ENCODE measurements at regions not wholly inside any gene's neighbourhood (a gene's known extent, or its start where the extent isn't known, plus 50 kb on each side); places are given as distances from the start of the nearest gene placed in this dataset.

DNA sequence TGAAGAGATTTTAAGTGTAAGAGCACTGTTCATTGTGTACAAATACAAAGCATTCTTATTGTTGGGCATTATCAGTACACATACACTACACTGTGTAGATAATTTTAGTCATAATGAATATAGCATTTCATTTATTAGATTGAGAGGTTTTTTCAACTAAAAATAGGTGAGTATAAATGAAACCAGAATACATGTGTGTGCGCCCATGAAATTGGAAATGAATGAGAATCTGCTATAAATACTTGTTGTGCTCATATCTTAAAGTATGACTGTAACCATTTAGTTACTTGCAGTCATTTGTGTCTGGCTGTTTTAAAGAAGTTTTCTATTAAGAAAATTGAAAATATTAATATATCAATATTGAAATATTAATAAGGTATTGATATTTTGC lies 189.0 kb upstream of the MEF2C start:
- no peak overlapping the region for H3K27ac Mint-ChIP-seq

DNA sequence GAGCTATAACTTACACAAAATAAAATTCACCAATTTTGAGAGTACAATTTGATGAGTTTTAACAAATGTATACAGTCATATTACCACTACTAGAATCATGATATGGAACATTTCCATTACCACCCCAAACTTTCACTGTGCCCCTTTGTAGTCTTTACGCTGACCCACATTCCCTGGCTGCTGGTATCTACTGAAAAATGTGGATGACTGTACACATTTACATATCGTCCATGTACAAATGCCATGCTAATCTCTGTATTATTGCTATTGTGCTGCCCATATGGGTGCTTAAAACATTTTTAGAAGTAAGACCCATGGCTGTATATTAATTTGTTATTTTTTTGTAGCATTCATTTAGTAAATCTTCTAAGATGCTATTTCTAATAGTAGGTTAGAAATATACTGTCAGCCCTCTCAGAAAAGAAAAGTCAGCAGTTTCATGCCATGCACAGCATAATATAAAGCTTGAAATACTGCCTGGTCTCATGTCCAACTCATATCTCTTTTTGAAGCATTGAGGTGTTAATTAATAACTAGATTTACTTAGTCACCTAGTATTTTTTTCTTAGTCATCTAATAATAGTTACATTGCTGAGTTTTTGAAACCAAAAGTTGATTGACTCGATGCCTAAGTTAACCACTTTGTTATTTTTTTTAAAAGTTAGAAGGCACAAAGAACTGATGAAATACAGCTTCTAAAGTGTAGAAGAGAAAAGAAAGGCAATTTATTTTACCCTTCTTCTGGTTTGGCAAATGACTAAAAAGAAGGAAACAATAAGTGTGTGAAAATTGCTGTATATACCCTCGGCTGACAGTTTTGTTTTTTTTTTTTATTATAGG lies 188.3 kb upstream of the MEF2C start:
- H3K4me3 Mint-ChIP-seq (ENCODE audit: low read depth): no peak overlapping the region
- DNase-seq (ENCODE audit: low spot score, unreplicated experiment): no peak
- H3K4me1 Mint-ChIP-seq (ENCODE audit: low read depth): peaks cover 2% of the 10 kb centered on the region
- peaks cover 5% of the 10 kb centered on the region for H3K27me3 Mint-ChIP-seq
- no peak overlapping the region for H3K27ac Mint-ChIP-seq
- H3K9me3 Mint-ChIP-seq (ENCODE audit: low read depth): no peaks in the 10 kb centered on the region
- TF ChIP-seq, protein P1, sequence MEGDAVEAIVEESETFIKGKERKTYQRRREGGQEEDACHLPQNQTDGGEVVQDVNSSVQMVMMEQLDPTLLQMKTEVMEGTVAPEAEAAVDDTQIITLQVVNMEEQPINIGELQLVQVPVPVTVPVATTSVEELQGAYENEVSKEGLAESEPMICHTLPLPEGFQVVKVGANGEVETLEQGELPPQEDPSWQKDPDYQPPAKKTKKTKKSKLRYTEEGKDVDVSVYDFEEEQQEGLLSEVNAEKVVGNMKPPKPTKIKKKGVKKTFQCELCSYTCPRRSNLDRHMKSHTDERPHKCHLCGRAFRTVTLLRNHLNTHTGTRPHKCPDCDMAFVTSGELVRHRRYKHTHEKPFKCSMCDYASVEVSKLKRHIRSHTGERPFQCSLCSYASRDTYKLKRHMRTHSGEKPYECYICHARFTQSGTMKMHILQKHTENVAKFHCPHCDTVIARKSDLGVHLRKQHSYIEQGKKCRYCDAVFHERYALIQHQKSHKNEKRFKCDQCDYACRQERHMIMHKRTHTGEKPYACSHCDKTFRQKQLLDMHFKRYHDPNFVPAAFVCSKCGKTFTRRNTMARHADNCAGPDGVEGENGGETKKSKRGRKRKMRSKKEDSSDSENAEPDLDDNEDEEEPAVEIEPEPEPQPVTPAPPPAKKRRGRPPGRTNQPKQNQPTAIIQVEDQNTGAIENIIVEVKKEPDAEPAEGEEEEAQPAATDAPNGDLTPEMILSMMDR (IDR thresholded peaks at IDR 0.05; ENCODE audit: unreplicated experiment): no peak
- H3K36me3 Mint-ChIP-seq (ENCODE audit: insufficient read depth): no peaks in the 10 kb centered on the region

More for the DNA sequence above, 189.0 kb upstream of the MEF2C start:
- Mint-ChIP-seq H3K9me3 (ENCODE audit: low read depth) (no peaks in the 10 kb centered on the region), H3K4me3 (ENCODE audit: low read depth) (no peak overlapping the region), H3K4me1 (ENCODE audit: low read depth) (peaks cover 2% of the 10 kb centered on the region), H3K36me3 (ENCODE audit: insufficient read depth) (no peaks in the 10 kb centered on the region), H3K27me3 (peaks cover 5% of the 10 kb centered on the region)
- TF ChIP-seq, protein P1 (IDR thresholded peaks at IDR 0.05; ENCODE audit: unreplicated experiment): no peak
- no peak for DNase-seq (ENCODE audit: low spot score, unreplicated experiment)

DNA sequence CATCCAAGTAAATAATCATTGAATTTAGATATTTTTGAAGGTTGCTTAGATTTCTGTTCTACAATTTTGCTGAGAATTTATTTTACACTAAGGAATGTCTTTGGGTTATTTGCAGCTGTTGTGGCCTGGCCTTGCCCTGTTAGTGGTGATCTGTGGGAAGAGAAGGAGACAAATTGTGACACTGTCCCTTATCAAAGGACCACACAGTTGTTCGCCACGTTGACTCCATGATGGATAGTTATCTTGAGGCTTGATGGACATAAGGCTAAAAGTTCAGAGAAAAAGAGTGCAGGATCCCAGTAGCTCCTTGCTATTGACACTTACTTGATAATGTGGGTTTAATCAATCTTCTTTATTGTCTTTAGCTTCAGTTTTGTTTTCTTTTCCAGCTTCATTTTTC lies 186.6 kb upstream of the MEF2C start:
- peaks cover 2% of the 10 kb centered on the region for H3K4me1 Mint-ChIP-seq (ENCODE audit: low read depth)
- TF ChIP-seq, protein P1 (IDR thresholded peaks at IDR 0.05; ENCODE audit: unreplicated experiment): no peak
- H3K36me3 Mint-ChIP-seq (ENCODE audit: insufficient read depth): no peaks in the 10 kb centered on the region
- peaks cover 5% of the 10 kb centered on the region for H3K27me3 Mint-ChIP-seq
- no peak overlapping the region for H3K4me3 Mint-ChIP-seq (ENCODE audit: low read depth)
- no peak overlapping the region for H3K27ac Mint-ChIP-seq
- DNase-seq (ENCODE audit: low spot score, unreplicated experiment): no peak
- H3K9me3 Mint-ChIP-seq (ENCODE audit: low read depth): no peaks in the 10 kb centered on the region

DNA sequence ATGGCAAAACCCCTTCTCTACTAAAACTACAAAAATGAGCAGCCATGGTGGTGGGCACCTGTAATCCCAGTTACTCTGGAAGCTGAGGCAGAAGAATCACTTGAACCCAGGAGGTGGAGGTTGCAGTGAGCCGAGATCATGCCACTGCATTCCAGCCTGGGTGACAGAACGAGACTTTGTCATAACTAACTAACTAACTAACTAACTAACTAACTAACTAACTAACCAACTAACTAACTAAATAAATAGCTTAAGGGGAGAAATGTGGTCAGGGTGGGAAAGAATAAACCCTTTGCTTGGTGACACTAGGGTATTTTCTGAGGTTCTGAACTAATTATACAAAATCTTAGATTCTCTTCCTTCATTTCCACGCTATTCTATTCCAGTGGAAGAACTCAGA lies 184.4 kb upstream of the MEF2C start:
- Mint-ChIP-seq H3K36me3 (ENCODE audit: insufficient read depth) (no peaks in the 10 kb centered on the region), H3K4me3 (ENCODE audit: low read depth) (no peak overlapping the region), H3K27ac (no peak overlapping the region), H3K9me3 (ENCODE audit: low read depth) (no peaks in the 10 kb centered on the region), H3K4me1 (ENCODE audit: low read depth) (peaks cover 2% of the 10 kb centered on the region), H3K27me3 (no peaks in the 10 kb centered on the region)
- TF ChIP-seq, protein P1 (IDR thresholded peaks at IDR 0.05; ENCODE audit: unreplicated experiment): no peak
- DNase-seq (ENCODE audit: low spot score, unreplicated experiment): no peak

DNA sequence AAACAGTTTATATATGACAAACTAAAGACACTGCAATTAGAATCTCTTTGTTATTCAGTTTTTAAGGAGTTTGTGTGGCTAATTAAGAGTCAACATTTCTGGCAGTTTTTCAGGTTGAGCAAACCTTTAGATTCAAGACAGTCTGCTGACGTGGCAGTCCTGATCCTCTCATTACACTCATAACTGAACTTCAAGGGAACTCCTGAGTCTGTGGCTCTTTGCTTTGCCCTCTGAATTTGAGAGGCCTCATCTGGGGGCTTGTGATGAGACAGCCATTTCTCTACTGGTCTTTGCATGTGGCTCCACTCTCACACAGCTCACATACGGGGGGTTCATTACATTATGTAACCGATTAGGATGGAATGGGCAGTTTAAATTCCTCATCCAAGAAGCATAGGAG lies 182.9 kb upstream of the MEF2C start:
- TF ChIP-seq, protein P1 (IDR thresholded peaks at IDR 0.05; ENCODE audit: unreplicated experiment): no peak
- H3K27ac Mint-ChIP-seq: no peak overlapping the region
- peaks cover 2% of the 10 kb centered on the region for H3K4me1 Mint-ChIP-seq (ENCODE audit: low read depth)
- no peaks in the 10 kb centered on the region for H3K27me3 Mint-ChIP-seq
- no peaks in the 10 kb centered on the region for H3K36me3 Mint-ChIP-seq (ENCODE audit: insufficient read depth)
- H3K4me3 Mint-ChIP-seq (ENCODE audit: low read depth): no peak overlapping the region
- H3K9me3 Mint-ChIP-seq (ENCODE audit: low read depth): no peaks in the 10 kb centered on the region
- no peak for DNase-seq (ENCODE audit: low spot score, unreplicated experiment)
